ENCODE measurements at regions not wholly inside any gene's neighbourhood (a gene's known extent, or its start where the extent isn't known, plus 50 kb on each side); places are given as distances from the start of the nearest gene placed in this dataset.

DNA sequence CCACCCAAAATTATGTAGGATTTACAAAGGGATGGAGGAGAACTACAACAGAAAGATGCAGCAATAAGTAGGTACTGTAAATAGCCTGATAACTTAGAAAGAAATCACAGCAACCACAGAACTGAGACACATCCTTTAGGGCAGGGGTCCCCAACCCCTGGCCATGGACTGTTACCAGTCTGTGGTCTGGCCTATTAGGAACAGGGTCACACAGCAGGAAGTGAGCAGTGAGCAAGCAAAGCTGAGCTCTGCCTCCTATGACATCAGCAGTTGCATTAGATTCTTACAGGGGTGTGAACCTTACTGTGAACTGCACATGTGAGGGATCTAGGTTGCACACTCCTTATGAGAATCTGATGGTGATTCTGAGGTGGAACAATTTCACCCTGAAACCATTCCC is 997.6 kb downstream of the DIAPH3 start:
- DNase-seq = no peak

DNA sequence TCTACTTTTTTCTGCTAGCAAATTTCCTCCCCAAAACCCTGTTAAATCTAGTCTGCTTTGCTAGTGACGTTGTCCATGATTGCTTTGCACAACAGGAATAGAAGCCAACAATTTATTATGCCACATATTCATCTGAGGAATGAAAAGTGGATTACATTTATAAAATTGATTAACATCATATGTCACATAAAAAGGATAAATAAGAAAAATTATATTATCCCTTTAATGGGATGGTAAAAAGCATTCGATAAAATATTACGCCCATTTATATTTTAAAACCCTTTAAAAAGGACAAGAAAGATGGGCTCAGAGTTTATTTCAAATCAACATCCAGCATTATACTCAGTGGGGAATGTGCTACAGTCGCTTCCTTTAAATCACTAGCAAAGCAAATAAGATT is 991.7 kb downstream of the DIAPH3 start:
- no peak for DNase-seq

DNA sequence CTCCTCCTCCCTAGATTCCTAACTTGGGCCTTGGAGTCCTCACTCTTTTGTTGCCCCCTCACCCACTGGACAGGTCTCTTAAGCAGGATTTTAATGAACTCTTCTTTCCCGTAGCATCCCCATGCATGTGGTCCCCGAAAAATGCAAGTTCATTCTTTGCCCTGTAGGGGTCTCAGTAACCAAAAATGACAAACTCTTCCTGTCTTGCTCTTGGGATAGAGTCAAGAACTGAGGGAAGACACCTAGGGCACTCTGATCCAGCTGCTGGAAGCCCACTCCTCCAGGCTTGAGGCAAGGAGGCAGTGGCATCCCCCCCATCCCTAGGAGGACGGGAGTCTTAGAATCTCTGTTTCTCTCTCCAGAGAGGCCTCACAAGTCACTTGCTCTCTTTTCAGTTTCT is 987.0 kb downstream of the DIAPH3 start:
- no peak for DNase-seq

DNA sequence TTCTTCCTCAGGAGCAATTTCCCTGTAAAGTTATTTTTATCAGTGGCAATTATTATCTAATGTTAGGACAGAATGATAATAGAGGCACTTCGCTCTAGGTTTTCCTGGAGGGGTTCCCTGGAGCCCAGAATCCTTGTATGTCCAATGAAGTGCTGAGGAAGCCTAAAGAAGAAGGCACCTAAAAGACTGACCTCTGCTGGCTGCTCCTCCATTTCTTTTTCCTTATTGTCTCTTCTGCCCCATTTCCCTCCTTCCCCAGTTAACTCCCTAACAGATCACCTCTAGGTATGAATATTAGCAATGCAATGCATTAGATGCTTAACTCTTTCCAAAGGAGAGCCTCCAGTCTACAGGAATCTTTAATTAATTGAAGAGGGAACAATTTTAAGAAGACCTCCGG is 985.4 kb downstream of the DIAPH3 start:
- DNase-seq = no peak

DNA sequence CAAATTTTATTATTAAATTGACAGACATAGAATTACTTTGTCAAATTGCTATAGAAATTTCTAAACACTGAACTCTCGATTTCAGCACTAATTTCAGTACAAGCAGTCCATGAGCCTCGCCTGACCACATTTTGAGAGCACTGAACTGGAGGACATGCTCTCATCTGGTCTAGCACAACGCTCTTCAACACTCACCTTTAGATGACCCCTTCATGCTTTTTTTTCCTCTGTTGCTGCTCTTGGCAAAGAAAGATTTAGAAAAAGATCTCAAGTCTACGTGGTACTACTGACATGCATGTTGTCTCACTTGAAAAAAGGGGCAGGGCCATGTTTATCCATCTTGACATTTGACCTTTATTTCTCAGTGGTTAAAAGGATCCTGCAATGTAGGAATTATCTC is 981.5 kb downstream of the DIAPH3 start:
- no peak for DNase-seq

DNA sequence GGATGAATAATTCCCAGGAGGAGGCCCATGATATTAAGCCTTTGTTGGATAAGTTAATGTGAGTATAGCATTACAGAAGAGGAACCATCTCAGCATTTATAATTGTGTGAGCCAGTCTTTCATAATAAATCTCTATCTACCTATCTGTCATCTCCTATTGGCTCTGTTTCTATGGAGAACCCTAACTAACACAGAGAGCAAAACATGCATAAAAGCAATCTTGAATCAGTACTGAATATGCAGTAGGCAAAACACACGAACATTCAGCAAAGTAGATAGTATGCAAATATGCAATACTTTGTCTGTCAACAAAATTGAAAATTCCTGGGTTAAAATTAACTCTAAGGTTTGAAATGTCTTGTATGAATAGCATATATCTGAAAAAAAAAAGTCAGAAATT is 966.3 kb downstream of the DIAPH3 start:
- DNase-seq = no peak

DNA sequence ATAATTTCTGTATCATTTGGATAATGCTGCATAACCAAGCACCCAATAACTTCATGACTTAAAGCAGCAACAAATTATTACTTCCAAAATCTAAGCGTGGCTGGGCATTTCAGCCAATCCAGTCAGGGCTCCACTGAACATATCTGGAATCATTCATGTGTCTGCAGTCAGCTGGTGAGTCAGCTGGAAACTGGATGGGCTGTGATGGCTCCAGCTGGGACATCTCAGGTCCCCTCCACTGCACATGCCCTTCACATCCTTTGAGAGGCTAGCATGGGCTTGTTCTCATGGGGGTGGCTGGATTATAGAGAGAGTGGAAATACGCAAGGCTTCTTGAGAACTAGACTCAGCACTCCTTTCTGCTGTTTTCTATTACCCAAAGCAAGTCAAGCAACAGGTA is 961.9 kb downstream of the DIAPH3 start:
- no peak for DNase-seq

DNA sequence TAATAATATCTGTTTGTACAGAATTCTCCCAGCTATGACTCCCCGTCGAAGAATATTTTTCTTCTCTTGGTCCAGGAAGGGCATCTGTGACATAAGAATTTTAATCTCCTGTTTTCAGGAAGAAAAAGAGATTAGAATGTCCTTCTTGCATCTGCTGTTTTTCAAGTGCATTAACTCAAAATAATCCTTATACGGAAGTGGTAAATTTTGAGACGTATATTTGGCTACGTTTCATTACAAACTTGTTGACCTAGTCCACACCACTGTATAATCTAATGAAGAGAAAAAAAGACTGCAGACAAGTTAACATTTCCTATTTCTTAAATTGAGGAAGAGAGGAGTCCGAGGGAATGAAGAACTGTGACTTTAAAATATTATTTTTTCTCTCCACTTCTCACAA is 959.9 kb downstream of the DIAPH3 start:
- DNase-seq = no peak

DNA sequence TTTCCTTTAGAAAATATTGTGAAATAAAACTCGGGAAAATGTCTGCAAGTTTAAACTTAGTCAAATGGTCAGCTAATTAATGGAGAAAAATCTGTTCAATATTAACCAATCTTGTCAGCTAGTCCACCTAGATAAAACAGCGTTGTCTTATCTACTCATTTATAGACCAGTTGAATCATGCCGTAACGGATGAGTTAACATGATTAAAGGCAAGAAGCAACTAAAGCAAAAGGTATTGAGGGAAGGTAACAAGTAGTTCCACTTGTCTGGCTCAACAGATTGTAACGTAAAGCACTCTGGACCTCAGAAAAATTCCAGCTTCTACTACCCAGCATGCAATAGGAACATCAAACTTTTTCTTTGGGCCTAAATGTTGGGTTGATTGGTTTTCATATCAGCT is 958.2 kb downstream of the DIAPH3 start:
- DNase-seq = no peak

DNA sequence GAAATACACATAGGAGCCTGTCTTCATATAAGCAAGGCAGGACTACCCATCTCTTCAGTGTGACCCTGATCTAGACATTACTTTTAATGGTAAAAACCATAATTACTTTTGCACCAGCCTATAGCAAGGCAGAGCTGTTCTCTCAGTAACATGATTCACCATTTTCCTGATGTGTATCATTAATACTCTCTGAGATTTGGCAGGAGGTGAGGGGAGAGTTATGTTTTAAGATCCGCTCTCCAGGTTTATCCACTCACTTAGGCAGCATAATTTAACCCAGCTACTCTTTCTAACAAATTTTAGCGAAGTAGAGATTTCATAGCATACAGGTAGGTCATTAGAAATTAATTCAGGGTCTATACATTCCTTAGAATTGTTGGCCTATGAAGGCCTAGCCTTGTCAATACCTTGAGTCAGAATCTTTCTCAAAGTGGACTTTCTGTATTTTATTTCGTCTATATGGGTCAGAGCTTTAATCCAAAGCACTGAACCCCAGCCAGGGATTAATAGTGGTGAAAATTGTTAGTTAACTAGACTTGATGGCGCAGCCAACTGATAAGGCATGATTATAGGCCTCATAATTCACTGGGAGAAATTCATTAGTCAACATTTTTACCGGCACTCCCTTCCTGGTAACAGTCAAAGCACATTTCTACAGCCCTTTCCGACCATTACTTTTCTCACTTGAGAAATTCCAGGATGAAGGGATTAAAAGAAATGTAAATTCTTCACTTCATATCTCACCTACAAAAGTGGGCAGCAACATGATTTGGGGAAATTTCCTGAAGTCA is 955.1 kb downstream of the DIAPH3 start:
- DNase-seq = no peak

DNA sequence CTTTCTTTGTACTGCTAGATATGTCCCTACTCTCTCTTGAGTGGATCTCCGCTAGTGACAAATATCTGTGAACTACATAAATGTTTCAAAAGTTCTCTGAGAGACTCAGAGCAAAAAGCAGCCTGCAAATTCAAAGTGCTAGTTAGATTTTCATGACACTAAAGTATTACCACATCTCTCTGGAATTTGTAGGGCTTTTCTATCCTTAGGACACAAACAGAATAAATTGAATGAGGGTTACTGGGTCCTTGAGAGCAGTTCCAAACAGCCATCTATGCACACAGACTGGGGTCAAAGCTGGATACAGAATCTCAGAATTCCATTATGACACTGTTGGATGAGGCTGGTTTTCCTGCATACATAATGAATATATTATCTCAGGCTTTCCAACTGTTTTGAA is 953.2 kb downstream of the DIAPH3 start:
- DNase-seq = no peak

DNA sequence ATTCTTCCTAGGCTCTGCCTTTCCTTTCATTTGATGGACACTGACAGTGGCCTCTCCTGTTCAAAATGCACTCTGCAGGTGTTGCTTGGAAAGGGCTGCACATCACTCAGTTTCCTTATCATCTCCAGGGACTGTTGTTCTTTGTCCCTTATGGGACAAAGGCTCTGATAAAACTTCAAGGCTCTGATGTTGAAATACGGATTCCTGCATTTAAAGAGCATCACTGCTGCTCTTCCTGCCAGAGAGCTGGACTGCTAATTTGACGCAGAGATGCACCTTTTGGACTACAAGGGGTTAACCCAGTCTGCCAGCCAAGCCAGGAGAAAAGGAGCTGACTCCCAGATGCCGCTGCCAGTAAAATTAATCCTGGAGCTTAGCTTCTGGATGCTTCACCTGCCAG is 952.1 kb downstream of the DIAPH3 start:
- no peak for DNase-seq

DNA sequence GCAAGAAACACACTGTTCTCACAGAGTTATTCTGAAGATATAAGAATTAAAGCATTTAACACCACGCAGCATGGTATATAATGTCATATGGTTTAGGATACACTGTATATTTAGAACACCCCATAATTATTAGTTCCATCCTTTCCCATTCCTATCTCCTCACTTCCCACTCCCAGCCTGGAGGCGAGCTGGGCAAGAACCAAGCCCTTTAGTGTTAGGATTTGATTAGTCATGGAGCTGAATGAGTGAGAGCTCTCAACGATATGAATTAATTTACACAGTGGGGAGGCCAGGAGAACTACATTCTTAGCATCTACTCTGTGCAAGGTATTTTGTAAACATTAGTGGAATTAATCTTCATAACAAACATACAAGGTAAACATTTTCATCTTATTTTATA is 934.3 kb downstream of the DIAPH3 start:
- no peak for DNase-seq

DNA sequence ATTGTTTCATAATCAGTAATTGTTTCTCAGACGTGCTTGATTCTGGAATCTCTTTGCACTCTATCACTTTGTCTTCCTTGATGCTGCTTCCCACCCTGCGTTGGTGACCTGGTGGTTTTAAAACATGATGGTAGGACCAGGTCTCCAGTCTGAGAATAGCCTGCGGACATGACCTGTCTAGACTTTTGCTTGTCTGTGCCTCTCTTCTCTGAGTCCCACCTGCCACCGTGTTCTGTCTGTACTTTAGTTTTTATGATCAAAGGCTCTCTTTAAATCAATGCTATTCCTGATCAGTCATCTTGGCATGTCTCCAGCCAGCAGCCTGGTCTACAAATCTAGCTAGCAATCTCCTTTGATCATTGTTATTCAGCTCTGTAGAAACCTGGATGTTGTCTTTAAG is 933.9 kb downstream of the DIAPH3 start:
- DNase-seq = no peak

DNA sequence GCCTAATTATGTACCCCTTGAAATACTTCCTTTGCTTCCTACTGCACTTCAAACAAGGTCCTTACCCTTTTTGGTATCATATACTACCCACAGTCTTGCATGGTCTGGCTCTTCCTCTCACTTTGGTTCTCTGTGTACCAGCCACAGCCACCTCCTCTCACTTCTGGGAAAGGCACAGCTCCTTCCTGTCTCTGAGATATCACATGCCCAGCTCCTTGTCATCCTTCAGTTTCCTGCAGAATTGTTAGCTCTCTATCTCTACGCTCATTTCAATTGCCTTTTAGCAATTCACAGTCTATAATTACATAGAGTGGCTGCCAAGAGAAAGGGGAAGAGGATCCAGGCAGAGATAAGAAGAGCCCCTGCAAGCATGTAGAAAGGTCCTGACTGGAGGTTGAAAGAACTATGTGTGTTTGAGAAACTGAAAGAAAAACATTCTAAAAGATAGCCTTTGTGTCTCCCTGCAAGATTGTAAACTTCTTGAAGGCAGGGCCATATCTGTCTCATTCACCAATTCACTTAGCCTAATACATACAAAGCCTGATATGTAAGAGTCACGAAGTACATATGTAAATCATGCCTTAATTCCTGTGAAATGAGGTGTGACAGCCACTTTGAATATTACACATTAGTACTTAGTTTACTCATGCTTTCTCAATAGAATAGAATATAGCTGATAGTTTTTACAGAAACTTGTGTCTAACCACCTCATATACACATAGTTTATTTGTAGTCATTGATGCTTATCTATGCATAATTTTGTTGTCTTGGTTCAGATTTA is 933.1 kb downstream of the DIAPH3 start:
- no peak for DNase-seq

DNA sequence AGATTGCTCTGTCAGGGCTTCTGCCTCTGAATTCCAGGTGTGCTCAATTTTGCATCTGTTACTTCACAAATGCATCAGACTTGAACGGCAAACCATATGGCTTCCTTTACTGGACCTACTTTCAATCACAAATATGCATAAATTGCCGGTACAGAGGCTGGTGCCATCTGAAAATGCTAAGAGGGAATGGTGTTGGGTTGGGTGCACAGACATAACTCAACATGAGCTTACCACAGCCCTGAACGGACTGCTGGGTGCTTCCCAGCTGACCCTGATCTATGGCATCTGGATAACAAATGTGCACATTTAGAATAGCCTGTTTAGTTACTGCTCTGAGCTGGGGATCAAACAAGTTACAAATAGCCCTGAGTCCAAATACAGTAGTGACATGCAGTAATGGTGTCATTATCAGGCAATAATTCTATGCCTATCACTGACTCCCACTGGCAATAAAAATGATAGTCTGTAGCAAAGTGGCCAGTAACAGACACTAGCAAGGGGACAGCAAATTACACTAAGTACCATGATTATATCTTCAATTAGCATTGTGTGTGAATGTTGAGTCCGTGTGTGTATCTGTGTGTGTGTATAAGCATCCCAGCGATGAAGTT is 927.3 kb downstream of the DIAPH3 start:
- peak; percentile 55 for DNase-seq

DNA sequence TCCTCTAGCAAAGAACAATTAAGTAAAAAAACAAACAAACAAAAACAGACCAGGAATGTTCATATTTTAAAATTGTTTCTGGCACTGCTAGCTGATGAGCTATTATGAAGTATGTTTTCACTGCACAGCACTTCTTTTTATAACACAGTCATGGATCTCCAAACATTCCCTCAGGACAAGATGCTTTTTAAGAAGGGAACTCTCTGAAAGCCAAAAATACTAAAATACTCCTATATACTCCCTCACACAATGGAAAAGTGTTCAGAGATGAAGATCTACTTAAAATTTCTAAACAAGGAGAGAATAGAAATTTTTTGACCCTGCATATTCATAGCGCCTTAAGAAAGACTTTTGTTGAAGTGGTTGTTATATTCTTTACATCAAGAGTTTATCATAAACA is 926.8 kb downstream of the DIAPH3 start:
- DNase-seq = no peak

DNA sequence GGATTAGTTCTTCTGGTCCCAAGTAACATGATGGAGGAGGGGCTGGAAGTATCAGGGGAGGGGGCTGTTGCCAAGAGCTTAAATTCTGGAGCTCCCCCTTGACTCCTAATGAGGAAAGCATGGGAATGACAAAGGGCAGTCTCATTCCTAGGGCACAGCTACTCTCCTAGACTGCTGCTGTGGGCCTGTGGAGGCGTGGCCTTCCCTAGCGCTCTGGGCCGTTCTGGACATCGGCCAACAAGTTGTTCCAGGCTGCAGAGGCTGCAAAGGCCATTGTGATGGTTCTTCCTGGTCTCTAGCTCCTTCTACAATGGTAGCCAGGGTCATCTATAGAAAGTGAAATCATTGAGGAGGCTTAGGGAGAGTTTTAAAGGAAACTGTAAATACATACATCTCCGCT is 916.6 kb downstream of the DIAPH3 start:
- DNase-seq = no peak

DNA sequence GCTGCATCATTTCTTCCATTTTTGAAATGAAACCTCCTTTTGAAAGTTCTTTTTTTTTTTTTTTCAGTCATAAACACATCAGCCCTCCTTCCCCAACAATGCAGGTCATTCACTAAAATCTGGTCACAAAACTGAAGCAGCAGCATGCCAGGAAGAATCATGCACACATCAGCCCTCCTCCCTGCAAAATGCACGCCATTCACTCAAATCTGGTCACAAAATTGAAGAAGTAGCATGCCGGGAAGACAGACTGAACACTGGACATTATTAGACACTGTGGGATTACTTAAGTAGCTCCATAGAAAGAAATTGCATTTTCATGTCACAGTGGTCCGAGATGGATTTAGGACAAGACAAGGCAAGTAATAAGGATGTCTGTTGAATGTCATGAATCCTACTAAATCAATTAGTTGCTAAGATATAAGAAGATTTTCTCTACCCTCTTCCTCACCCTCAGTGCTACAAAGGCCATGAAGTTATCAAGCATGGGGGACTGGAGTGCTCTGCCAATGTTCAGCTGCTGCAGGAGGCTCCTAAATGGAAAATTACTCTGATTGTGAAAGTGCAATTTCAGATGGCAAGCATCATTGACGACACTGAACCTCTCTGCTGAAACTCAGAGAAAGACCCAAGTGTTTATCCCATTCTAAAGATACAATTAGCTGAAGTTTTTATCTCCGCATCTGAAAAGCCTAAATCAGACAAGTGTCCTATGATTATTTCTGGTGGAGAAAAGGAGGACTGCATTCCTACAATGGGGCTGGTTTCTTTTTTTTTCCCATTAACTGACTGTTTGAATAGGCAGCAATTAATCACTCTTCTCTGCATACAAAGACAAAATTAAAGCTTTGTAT is 913.2 kb downstream of the DIAPH3 start:
- DNase-seq = no peak

DNA sequence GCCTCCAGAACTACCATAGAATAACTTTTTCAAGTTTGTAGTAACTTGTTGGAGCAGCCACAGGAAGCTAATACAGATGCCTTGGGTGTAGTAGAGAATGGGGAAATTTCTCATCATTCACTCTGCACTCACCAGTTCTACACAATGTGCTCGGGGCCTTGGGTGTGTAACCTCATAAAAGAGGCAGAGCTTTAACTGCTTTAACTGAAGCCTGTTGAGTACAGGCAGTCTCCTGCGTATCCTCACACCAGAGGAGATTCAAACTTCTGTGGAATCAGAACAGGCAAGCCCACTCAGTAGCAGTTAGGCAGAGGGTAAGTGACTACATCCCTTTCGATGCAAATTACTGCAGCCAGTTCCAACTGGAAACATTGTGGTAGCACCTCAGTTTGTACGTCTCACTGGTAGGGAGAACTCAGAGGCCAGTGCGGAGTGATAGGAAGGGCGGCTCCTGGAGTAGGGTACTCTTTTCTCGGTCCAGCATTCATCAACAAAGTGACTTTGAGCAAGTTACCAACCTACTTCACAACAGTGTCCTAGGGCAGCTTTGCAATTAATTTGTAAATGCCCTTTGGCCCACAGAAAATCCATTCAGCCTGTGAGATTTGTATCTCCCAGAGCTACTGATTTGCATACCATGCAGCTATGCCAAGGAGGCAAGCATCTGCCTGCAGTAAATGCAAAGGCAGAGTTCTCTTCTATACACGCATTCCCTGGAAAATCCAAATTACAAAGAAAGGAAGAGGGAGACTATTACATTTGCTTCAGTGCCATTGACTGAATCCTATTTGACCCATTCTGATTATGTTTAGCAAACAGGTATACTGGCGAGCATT is 904.3 kb downstream of the DIAPH3 start:
- no peak for DNase-seq

DNA sequence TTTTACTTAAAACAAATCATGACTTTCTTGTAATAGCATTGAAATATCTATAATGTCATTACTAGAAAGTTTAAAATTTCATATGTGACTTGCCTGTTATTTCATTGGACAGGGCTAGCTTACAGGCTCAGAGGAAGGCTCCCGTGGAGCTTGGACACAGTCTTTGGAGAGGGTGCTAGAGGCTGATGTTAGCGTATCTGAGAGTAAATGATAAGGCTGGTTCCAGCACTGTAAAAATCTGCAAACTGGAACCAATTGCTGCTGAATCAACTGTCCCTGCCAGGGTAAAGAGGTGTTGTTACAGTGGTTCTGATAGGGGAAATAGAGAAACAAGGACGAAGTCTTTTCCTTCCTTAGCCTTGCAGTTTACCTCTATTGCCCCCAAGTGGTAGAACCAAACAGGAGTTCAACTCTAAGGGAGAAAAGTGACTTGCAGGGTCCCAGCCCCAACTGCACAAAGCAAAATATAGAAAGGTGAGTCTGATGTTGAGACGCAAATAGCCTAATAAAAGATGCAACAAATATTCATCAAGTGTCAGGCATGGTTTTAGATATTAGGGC is 901.7 kb downstream of the DIAPH3 start:
- no peak for DNase-seq

DNA sequence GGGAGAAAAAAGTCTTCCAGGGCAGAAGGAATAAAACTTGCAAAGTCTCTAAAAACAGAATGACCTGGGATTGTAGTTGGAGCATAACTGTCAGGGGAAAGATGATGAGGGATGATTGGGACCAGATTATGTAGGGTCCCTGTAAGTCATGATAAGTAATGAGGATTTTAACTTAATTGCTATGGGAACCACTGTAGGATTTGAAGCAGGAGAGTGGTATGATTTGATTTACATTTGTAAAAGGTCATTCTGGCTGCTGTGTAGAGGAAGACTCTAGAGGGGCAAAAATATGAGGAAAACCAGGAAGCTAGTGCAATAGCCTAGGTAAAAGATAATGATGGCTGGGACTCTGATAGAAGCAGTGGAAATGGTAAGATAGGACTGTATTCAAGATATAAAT is 900.2 kb downstream of the DIAPH3 start:
- DNase-seq = no peak
